H1 (cell line): ENCODE measurements at regions not wholly inside any gene's neighbourhood (a gene's known extent, or its start where the extent isn't known, plus 50 kb on each side); places are given as distances from the start of the nearest gene placed in this dataset.

Source experiments
- ATF3 ChIP-seq: IDR thresholded peaks from 2 replicates; pipeline ENCODE4 v1.6.1; 2011; ENCODE audit warnings: low read depth, mild to moderate bottlenecking, low read length; ENCODE audit not compliant: insufficient read depth
- CTCF ChIP-seq, 3 experiments: IDR thresholded peaks; 1 replicate in 2 of 3; 2 replicates in 1 of 3; pipeline versions ENCODE4 v1.5.1 to v1.6.1; 2011; ENCODE audit warnings: low read length in 3 of 3, mild to moderate bottlenecking in 3 of 3, inconsistent platforms in 2 of 3, low read depth in 1 of 3, moderate library complexity in 1 of 3; ENCODE audit not compliant: insufficient read depth in 1 of 3; ENCODE audit errors: control extremely low read depth in 1 of 3
- EGR1 ChIP-seq: IDR thresholded peaks from 2 replicates; pipeline ENCODE4 v1.6.1; 2011; ENCODE audit warnings: low read depth, low read length, borderline replicate concordance
- EP300 ChIP-seq, 2 experiments: IDR thresholded peaks; 1 replicate in 1 of 2; 2 replicates in 1 of 2; pipeline ENCODE4 v1.6.1; 2011 to 2012; ENCODE audit warnings: low read depth in 2 of 2, low read length in 2 of 2, mild to moderate bottlenecking in 2 of 2, borderline replicate concordance in 1 of 2, inconsistent platforms in 1 of 2, moderate library complexity in 1 of 2
- KDM1A ChIP-seq: fragments of 200-600, 300-600 bp; sonication (generic); IDR thresholded peaks from 2 replicates; pipeline ENCODE4 v1.7.1; 2016; ENCODE audit warnings: mild to moderate bottlenecking, low read length, borderline replicate concordance
- POLR2AphosphoS5 ChIP-seq: IDR thresholded peaks from 2 replicates; pipeline ENCODE4 v1.6.1; 2011; ENCODE audit warnings: low read depth, low read length
- SAP30 ChIP-seq: fragments of 300-600 bp; sonication (generic); IDR thresholded peaks from 2 replicates; pipeline ENCODE4 v1.7.1; 2012; ENCODE audit warnings: low read length, moderate library complexity, mild to moderate bottlenecking, inconsistent platforms; ENCODE audit not compliant: insufficient read depth, insufficient replicate concordance
- SP2 ChIP-seq: IDR thresholded peaks from 2 replicates; pipeline ENCODE4 v1.6.1; 2012; ENCODE audit warnings: mild to moderate bottlenecking, low read length, inconsistent platforms
- TEAD4 ChIP-seq: IDR thresholded peaks from 2 replicates; pipeline ENCODE4 v1.6.1; 2012; ENCODE audit warnings: low read depth, low read length, inconsistent platforms, mixed read lengths
- USF2 ChIP-seq: IDR thresholded peaks from 2 replicates; pipeline ENCODE4 v1.6.1; 2011; ENCODE audit warnings: low read length, improper control_type of control experiment
- YY1 ChIP-seq: IDR thresholded peaks from 2 replicates; pipeline ENCODE4 v1.6.1; 2011; ENCODE audit warnings: low read depth, mild to moderate bottlenecking, low read length
- ZNF274 ChIP-seq: IDR thresholded peaks from 2 replicates; pipeline ENCODE4 v1.7.0; 2012; ENCODE audit warnings: low read length, borderline replicate concordance; ENCODE audit errors: extremely low read depth

- TF ChIP-seq CTCF (IDR thresholded peaks at IDR 0.05; ENCODE audit: control extremely low read depth in 1 of 3, insufficient read depth in 1 of 3, low read depth in 1 of 3, low read length in 3 of 3), result no peak
- no peak for TF ChIP-seq SAP30
- TF ChIP-seq TEAD4, result no peak
- no peak for TF ChIP-seq YY1
- no peak for TF ChIP-seq USF2
- no peak for TF ChIP-seq EP300 (IDR thresholded peaks at IDR 0.05; ENCODE audit: borderline replicate concordance in 1 of 2, low read depth in 2 of 2, low read length in 2 of 2)
- no peak for TF ChIP-seq KDM1A
- no peak for TF ChIP-seq ATF3
- TF ChIP-seq EGR1, result no peak
- TF ChIP-seq POLR2AphosphoS5, result no peak
- no peak for TF ChIP-seq SP2
- TF ChIP-seq ZNF274, result no peak
Observed at GRCh38 chr13:99040536-99041131, 62.8 kb upstream of the DOCK9 start.
